Smooth muscle cell (in vitro differentiated cells): ENCODE measurements at regions not wholly inside any gene's neighbourhood (a gene's known extent, or its start where the extent isn't known, plus 50 kb on each side); places are given as distances from the start of the nearest gene placed in this dataset.

Experiments used
- DNase-seq: peaks from one replicate; lab custom pipeline; 2025; ENCODE audit not compliant: unreplicated experiment; lab: John Stamatoyannopoulos, UW
- H2AFZ ChIP-seq: fragments of 200-600 bp; sonication (generic); 2 replicates; pipeline ENCODE4 v1.6.0; 2016; ENCODE audit warnings: antibody characterized with exemption, low read depth, mild to moderate bottlenecking
- H3F3A ChIP-seq: fragments of 200-600 bp; sonication (generic); 2 replicates; pipeline ENCODE4 v1.6.0; 2017; ENCODE audit warnings: antibody characterized with exemption, low read depth
- H3K27ac ChIP-seq: fragments of 200-600 bp; sonication (generic); 2 replicates; pipeline ENCODE4 v1.5.1; 2016; ENCODE audit warnings: low read depth, mild to moderate bottlenecking
- H3K27me3 ChIP-seq: fragments of 200-600 bp; sonication (generic); 2 replicates; pipeline ENCODE4 v1.6.1; 2016; ENCODE audit warnings: low read depth, mild to moderate bottlenecking
- H3K36me3 ChIP-seq: fragments of 200-600 bp; sonication (generic); 2 replicates; pipeline ENCODE4 v1.5.1; 2016; ENCODE audit warnings: low read depth
- H3K4me1 ChIP-seq: fragments of 200-600 bp; sonication (generic); 2 replicates; pipeline ENCODE4 v1.5.1; 2016; ENCODE audit warnings: low read depth
- H3K4me2 ChIP-seq: fragments of 200-600 bp; sonication (generic); 2 replicates; pipeline ENCODE4 v1.6.0; 2016; ENCODE audit warnings: mild to moderate bottlenecking
- H3K4me3 ChIP-seq: fragments of 200-600 bp; sonication (generic); 2 replicates; pipeline ENCODE4 v1.5.1; 2016; ENCODE audit warnings: mild to moderate bottlenecking
- H3K79me2 ChIP-seq: fragments of 200-600 bp; sonication (generic); 2 replicates; pipeline ENCODE4 v1.6.0; 2016; ENCODE audit warnings: low read depth, mild to moderate bottlenecking
- H3K9ac ChIP-seq: fragments of 200-600 bp; sonication (generic); 2 replicates; pipeline ENCODE4 v1.6.0; 2016; ENCODE audit warnings: low read depth
- H3K9me3 ChIP-seq: fragments of 200-600 bp; sonication (generic); replicated peaks from 2 replicates; pipeline ENCODE4 v1.5.1; 2016; ENCODE audit warnings: low read depth
- H4K20me1 ChIP-seq: fragments of 200-600 bp; sonication (generic); 2 replicates; pipeline ENCODE4 v1.6.0; 2016; ENCODE audit warnings: low read depth
- WGBS: methylation state at CpG from one replicate; pipeline ENCODE4 v1.1.7; 2016; ENCODE audit warnings: low lambda C conversion rate; 5-methylcytosine and 5-hydroxymethylcytosine counted together
- TF ChIP-seq, protein P1 (sequence below): fragments of 200-600 bp; sonication (generic); IDR thresholded peaks from 2 replicates; pipeline ENCODE4 v1.5.1; 2017; ENCODE audit warnings: borderline replicate concordance, mild to moderate bottlenecking, antibody characterized with exemption; ENCODE audit not compliant: insufficient read depth, poor library complexity, severe bottlenecking

DNA sequence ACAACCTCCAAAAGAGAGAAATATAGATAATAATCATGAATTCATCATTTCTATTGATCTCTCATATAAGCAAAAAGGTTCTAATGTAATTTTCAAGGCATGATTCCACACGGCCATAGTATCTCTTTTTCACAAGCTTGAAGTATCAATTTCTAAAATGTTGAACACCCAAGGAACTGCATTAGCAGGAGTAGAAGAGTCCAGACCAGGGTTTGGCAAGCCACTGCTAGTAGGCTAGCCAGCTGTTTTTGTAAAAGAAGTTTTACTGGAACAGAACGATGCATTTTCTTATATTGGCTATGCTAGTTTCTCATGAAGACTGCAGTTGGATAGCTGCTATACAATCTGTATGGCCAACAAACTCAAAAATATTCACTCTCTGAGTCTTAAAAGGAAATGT lies 481.5 kb upstream of the MIR17HG start:
- no peaks in the 10 kb centered on the region for H3F3A ChIP-seq
- WGBS, result 90% methylated on average over 2 of the region's 2 CpGs
- no peak overlapping the region for H3K27ac ChIP-seq
- no peak overlapping the region for H3K4me2 ChIP-seq
- no peak overlapping the region for H2AFZ ChIP-seq
- TF ChIP-seq, protein P1, sequence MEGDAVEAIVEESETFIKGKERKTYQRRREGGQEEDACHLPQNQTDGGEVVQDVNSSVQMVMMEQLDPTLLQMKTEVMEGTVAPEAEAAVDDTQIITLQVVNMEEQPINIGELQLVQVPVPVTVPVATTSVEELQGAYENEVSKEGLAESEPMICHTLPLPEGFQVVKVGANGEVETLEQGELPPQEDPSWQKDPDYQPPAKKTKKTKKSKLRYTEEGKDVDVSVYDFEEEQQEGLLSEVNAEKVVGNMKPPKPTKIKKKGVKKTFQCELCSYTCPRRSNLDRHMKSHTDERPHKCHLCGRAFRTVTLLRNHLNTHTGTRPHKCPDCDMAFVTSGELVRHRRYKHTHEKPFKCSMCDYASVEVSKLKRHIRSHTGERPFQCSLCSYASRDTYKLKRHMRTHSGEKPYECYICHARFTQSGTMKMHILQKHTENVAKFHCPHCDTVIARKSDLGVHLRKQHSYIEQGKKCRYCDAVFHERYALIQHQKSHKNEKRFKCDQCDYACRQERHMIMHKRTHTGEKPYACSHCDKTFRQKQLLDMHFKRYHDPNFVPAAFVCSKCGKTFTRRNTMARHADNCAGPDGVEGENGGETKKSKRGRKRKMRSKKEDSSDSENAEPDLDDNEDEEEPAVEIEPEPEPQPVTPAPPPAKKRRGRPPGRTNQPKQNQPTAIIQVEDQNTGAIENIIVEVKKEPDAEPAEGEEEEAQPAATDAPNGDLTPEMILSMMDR, result no peak
- no peaks in the 10 kb centered on the region for H3K36me3 ChIP-seq
- no peaks in the 10 kb centered on the region for H3K9me3 ChIP-seq
- no peak overlapping the region for H3K4me3 ChIP-seq
- no peak for DNase-seq
- no peaks in the 10 kb centered on the region for H3K79me2 ChIP-seq
- H3K9ac ChIP-seq, result no peak overlapping the region
- no peaks in the 10 kb centered on the region for H3K27me3 ChIP-seq
- H4K20me1 ChIP-seq, result no peaks in the 10 kb centered on the region
- H3K4me1 ChIP-seq, result no peaks in the 10 kb centered on the region

DNA sequence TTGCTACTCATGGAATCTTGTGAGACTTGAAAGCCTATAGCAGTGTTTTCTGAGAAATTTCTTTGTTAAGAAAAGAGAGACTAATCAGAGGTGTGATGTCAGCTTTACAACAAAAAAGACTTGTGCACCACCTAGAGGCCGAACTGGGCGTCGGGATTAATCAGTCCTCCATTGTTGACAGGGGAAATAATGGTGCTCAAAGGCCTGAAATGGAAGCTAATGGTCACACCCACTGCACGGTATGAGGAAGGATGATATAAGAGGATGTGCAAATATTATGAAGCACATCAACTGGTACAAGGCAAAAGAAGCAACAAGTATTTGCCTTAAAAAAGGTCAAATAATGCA lies 480.2 kb upstream of the MIR17HG start:
- H3K79me2 ChIP-seq, result no peaks in the 10 kb centered on the region
- H3K36me3 ChIP-seq, result no peaks in the 10 kb centered on the region
- H3K4me1 ChIP-seq, result no peaks in the 10 kb centered on the region
- no peaks in the 10 kb centered on the region for H3K9me3 ChIP-seq
- WGBS, result 3% methylated on average over 4 of the region's 4 CpGs
- H2AFZ ChIP-seq, result peak overlapping the region; percentile 15
- H3K4me2 ChIP-seq, result peak overlapping the region; percentile 22
- no peaks in the 10 kb centered on the region for H4K20me1 ChIP-seq
- H3K27ac ChIP-seq, result no peak overlapping the region
- peak; percentile 0 for DNase-seq
- no peak overlapping the region for H3K4me3 ChIP-seq
- H3K27me3 ChIP-seq, result no peaks in the 10 kb centered on the region
- no peak overlapping the region for H3K9ac ChIP-seq
- TF ChIP-seq, protein P1, result peak; percentile 83
- H3F3A ChIP-seq, result no peaks in the 10 kb centered on the region

GRCh38 chr13:90868321-90868920 lies 479.1 kb upstream of the MIR17HG start:
- Histone ChIP-seq H3K9me3 (no peaks in the 10 kb centered on the region), H3K27ac (no peak overlapping the region), H4K20me1 (no peaks in the 10 kb centered on the region), H2AFZ (no peak overlapping the region), H3K4me3 (no peak overlapping the region), H3K79me2 (no peaks in the 10 kb centered on the region), H3K4me1 (no peaks in the 10 kb centered on the region), H3K9ac (no peak overlapping the region), H3K4me2 (peak overlapping the region; percentile 22), H3F3A (no peaks in the 10 kb centered on the region), H3K36me3 (no peaks in the 10 kb centered on the region), H3K27me3 (no peaks in the 10 kb centered on the region)
- TF ChIP-seq, protein P1, result peak; percentile 82
- 53% methylated on average over 2 of the region's 2 CpGs for WGBS
- DNase-seq, result no peak

- Histone ChIP-seq H3K9ac (no peak overlapping the region), H3K4me2 (no peak overlapping the region)
- 58% methylated on average over 2 of the region's 2 CpGs for WGBS
These were observed 477.9 kb upstream of the MIR17HG start for GRCh38 chr13:90869580-90869979.

More at GRCh38 chr13:90869580-90869979, 477.9 kb upstream of the MIR17HG start:
- Histone ChIP-seq H3K36me3 (no peaks in the 10 kb centered on the region), H3F3A (no peaks in the 10 kb centered on the region), H3K27ac (no peak overlapping the region), H3K9me3 (no peaks in the 10 kb centered on the region), H3K79me2 (no peaks in the 10 kb centered on the region), H3K27me3 (no peaks in the 10 kb centered on the region), H4K20me1 (no peaks in the 10 kb centered on the region), H3K4me1 (no peaks in the 10 kb centered on the region), H3K4me3 (no peak overlapping the region), H2AFZ (no peak overlapping the region)
- no peak for DNase-seq
- TF ChIP-seq, protein P1, result no peak
